ENCODE measurements at regions not wholly inside any gene's neighbourhood (a gene's known extent, or its start where the extent isn't known, plus 50 kb on each side); places are given as distances from the start of the nearest gene placed in this dataset.

GRCh38 chr3:144351011-144351410, 379.4 kb downstream of the DIPK2A start:
- Mint-ChIP-seq H3K9me3 (ENCODE audit: unreplicated experiment) (no peaks in the 10 kb centered on the region), H3K4me3 (ENCODE audit: unreplicated experiment) (no peak overlapping the region), H3K36me3 (ENCODE audit: insufficient read depth, unreplicated experiment) (no peaks in the 10 kb centered on the region), H3K27ac (ENCODE audit: low read depth, unreplicated experiment) (no peak overlapping the region), H3K27me3 (ENCODE audit: insufficient read depth, unreplicated experiment) (no peaks in the 10 kb centered on the region), H3K4me1 (ENCODE audit: insufficient read depth, unreplicated experiment) (no peaks in the 10 kb centered on the region)
- no peak for DNase-seq (ENCODE audit: unreplicated experiment)
- CTCF ChIA-PET, result no interaction called here
- TF ChIP-seq CTCF (IDR thresholded peaks at IDR 0.05; ENCODE audit: unreplicated experiment), result no peak
- intact Hi-C loops (cut with micrococcal nuclease), result no loop called here
- BruUV-seq (replicated peaks), result no TSS peak
- POLR2A ChIA-PET, result no interaction called here

GRCh38 chr3:144351773-144352365, 380.2 kb downstream of the DIPK2A start:
- TF ChIP-seq CTCF (IDR thresholded peaks at IDR 0.05; ENCODE audit: unreplicated experiment), result no peak
- no peak overlapping the region for H3K27ac Mint-ChIP-seq (ENCODE audit: low read depth, unreplicated experiment)
- ChIA-PET CTCF (interaction anchor here (0.6 to 0.8 kb wide), 3 partner anchors 19 to 755 kb away, joined by 3 to 4 read pairs (median 3); no protein-coding TSS in a partner anchor), POLR2A (no interaction called here)
- no peaks in the 10 kb centered on the region for H3K9me3 Mint-ChIP-seq (ENCODE audit: unreplicated experiment)
- no TSS peak for BruUV-seq (replicated peaks)
- intact Hi-C loops (cut with micrococcal nuclease), result no loop called here
- no peak for DNase-seq (ENCODE audit: unreplicated experiment)
- no peaks in the 10 kb centered on the region for H3K27me3 Mint-ChIP-seq (ENCODE audit: insufficient read depth, unreplicated experiment)
- H3K36me3 Mint-ChIP-seq (ENCODE audit: insufficient read depth, unreplicated experiment), result no peaks in the 10 kb centered on the region
- H3K4me3 Mint-ChIP-seq (ENCODE audit: unreplicated experiment), result no peak overlapping the region
- no peaks in the 10 kb centered on the region for H3K4me1 Mint-ChIP-seq (ENCODE audit: insufficient read depth, unreplicated experiment)

- ChIA-PET CTCF (no interaction called here), POLR2A (no interaction called here)
- Mint-ChIP-seq H3K4me1 (ENCODE audit: insufficient read depth, unreplicated experiment) (peaks cover 6% of the 10 kb centered on the region), H3K9me3 (ENCODE audit: unreplicated experiment) (peaks cover 6% of the 10 kb centered on the region), H3K27ac (ENCODE audit: low read depth, unreplicated experiment) (no peak overlapping the region), H3K36me3 (ENCODE audit: insufficient read depth, unreplicated experiment) (no peaks in the 10 kb centered on the region), H3K4me3 (ENCODE audit: unreplicated experiment) (no peak overlapping the region), H3K27me3 (ENCODE audit: insufficient read depth, unreplicated experiment) (no peaks in the 10 kb centered on the region)
- no peak for DNase-seq (ENCODE audit: unreplicated experiment)
- no TSS peak for BruUV-seq (replicated peaks)
- TF ChIP-seq CTCF (IDR thresholded peaks at IDR 0.05; ENCODE audit: unreplicated experiment), result no peak
- intact Hi-C loops (cut with micrococcal nuclease), result no loop called here
Measured at GRCh38 chr3:144358191-144358590, 386.6 kb downstream of the DIPK2A start.

- BruUV-seq (replicated peaks), result no TSS peak
- Mint-ChIP-seq H3K9me3 (ENCODE audit: unreplicated experiment) (peaks cover 6% of the 10 kb centered on the region), H3K4me3 (ENCODE audit: unreplicated experiment) (no peak overlapping the region), H3K36me3 (ENCODE audit: insufficient read depth, unreplicated experiment) (no peaks in the 10 kb centered on the region), H3K4me1 (ENCODE audit: insufficient read depth, unreplicated experiment) (peaks cover 6% of the 10 kb centered on the region), H3K27me3 (ENCODE audit: insufficient read depth, unreplicated experiment) (no peaks in the 10 kb centered on the region), H3K27ac (ENCODE audit: low read depth, unreplicated experiment) (no peak overlapping the region)
- DNase-seq (ENCODE audit: unreplicated experiment), result no peak
- ChIA-PET CTCF (interaction anchor here (1.0 kb wide), 1 partner anchor 167 kb away, joined by 3 read pairs; no protein-coding TSS in a partner anchor), POLR2A (no interaction called here)
- intact Hi-C loops (cut with micrococcal nuclease), result no loop called here
- no peak for TF ChIP-seq CTCF (IDR thresholded peaks at IDR 0.05; ENCODE audit: unreplicated experiment)
Measured at GRCh38 chr3:144361002-144361401, 389.4 kb downstream of the DIPK2A start.
